ENCODE measurements at regions not wholly inside any gene's neighbourhood (a gene's known extent, or its start where the extent isn't known, plus 50 kb on each side); places are given as distances from the start of the nearest gene placed in this dataset.

DNA sequence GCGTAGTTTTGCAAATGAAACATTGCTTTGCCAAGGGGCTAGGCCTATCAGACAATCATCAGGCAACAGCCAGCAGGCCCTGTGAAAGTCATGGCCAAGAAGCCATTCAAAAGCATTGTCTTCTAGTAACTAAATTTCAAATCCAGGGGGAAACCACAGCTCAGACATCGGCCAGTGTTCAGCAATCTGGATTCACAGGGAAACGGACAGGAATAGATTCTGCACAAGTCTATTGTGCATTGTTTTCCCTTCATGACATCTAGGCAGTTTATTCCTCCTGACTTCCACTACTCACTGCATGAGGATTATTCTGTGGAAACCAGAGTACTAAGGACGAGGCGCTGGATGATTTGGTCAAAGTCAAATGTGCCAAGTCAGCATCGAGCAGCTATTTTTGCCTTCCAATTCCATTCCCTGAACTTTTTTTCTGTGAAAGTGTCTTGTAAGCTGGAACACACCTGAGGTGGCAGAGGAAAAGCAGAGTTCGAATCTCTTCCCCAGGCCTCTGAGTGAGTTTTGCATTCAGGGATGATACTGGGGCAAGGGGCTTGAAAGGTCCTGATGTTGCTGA, 75.4 kb downstream of the VCPKMT start:
- no peak for DNase-seq

DNA sequence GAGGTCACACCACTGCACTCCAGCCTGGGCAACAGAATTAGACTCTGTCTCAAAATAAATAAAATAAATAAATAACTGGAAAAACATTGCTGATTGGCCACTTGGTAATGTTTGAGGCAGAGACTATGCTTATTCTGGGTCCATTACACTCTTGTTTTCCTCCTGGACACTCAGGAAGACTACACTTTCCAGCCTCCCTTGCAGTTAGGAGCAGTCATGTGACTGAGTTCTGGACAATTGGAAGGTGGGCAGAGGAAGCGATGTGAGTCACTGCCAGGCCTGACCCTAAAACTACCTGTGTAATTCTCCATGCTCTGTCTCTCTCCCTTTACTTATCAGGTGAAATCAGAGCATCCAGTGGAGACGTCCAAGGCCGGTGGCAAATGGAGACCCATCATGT, 74.4 kb downstream of the VCPKMT start:
- DNase-seq = no peak

GRCh38 chr14:50044042-50044651, 72.2 kb downstream of the VCPKMT start:
- no peak for DNase-seq

- no peak for DNase-seq
Measured at GRCh38 chr14:50045039-50045711, 71.2 kb downstream of the VCPKMT start.

DNA sequence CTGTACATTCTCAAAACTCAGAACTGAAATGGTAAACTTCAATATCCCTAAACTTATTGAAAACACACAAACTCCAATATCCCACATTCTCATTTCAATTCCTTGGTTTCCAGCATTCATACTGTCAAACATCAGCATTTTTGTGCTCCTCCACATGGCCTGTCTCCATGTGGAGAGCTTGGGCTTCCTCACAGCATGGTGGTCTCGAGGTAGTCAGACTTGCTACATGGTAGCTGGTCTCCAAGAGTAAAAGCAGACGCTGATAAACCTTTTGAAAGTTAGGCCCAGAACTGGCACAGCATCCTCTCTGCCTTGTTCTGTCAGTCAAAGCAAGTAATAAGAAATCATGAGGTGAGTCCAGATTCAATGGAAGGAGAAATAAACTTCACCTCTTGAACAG, 70.5 kb downstream of the VCPKMT start:
- no peak for DNase-seq

DNA sequence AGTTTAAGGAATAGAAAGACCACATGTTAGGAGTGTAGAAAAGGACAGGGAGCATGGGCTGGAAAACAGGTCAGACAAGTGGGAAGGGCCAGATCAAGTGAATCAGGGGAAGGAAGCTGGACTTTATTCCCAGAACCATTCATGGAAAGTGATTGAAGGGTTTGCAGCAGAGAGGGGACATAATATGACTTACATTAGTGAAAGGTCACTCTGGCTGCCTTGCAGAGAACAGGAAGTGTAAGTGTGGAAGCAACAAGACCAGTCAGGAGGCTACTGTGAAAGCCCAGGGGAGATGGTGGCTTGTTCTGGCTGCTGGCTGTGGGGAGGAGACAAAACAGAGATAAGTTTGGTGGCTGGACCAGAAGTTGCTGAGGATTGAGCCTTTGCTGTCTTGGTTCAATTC, 69.1 kb downstream of the VCPKMT start:
- no peak for DNase-seq

GRCh38 chr14:50049093-50049492, 67.3 kb downstream of the VCPKMT start:
- DNase-seq = no peak

- no peak for DNase-seq
Measured at GRCh38 chr14:50049703-50050570, 66.4 kb downstream of the VCPKMT start.

DNA sequence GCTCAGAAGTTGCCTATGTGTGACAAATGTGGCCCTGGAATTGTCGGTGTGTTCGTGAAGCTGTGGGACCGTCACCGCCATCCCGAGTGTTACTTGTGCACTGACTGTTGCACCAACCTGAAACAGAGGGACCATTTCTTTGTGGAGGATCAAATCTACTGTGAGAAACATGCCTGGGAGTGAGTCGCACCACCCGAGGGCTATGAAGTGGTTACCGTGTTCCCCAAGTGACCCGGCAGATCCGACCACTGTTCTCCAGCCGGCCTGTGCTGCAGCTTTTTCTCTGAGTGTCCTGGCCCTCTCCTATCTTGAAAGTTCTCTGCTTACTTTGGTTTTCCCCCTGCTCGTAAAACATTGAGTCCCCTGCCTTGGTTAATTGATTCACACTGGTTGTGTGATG, 65.3 kb downstream of the VCPKMT start:
- DNase-seq = no peak

- DNase-seq = no peak
Measured at GRCh38 chr14:50051706-50052105, 64.7 kb downstream of the VCPKMT start.

DNA sequence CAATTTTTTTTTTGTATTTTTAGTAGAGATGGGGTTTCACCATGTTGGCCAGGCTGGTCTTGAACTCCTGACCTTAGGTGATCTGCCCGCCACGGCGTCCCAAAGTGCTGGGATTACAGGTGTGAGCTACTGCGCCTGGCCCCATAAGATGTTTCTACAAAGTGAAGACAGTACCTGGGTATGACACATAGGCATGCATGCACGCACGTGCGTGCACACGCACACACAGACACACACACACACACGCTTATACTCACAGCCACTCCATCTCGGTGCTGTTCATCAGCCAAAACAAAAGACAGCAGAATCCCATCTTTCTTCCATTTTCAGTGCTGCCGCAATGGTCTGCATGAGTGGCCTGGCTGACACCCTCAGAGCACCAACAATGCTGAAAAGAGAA, 63.9 kb downstream of the VCPKMT start:
- no peak for DNase-seq

- no peak for DNase-seq
Measured at GRCh38 chr14:50053935-50054334, 62.4 kb downstream of the VCPKMT start.

DNA sequence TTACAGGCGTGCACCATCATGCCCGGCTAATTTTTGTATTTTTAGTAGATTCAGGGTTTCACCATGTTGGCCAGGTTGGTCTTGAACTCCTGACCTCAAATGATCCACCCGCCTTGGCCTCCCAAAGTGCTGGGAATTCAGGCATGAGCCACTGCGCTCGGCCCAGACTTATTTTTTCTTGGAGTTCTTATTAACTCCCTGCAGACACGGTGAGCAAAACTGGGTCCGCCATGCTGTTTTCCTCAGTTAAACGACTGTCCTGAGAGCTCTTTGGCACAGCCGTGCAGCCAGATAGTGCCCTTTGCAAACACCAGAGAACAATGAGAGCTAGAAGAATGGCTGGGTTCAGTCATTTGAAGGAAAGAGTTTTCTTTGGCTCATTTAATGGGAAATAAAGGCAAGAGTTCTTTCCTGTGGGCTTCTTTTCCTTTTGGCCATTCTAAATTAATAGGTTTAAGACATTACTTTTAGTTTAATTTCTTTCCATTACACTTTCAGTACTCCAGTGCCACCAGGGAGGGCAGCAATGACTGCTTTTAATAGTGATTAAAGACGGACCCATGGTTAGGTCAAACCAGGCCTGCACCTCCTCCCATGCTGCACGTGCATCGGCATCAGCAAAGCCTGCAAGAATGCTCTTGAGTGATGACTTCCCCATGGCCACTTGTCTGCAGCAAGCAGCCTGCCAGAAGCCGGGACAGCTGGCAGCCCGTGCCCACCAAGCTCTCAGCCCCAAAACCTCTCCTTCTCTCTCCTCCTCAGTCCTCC, 60.7 kb downstream of the VCPKMT start:
- DNase-seq = no peak

DNA sequence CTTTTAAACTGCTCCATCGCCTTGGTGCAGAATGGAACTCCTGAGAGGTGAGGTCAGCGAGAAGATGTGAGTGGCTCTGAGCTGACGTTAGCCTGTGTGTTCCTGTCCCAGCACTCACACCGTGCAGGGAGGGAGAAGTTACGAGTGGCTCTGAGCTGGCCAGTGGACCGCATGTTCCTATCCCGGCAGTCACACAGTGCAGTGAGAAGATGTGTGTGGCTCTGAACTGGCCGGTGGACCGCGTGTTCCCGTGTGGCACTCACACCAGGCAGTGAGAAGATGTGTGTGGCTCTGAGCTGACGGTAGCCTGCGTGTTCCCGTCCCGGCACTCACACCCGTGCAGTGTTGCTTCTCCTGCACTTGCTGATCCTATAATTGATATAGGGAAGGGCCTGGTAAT, 59.9 kb downstream of the VCPKMT start:
- no peak for DNase-seq

DNA sequence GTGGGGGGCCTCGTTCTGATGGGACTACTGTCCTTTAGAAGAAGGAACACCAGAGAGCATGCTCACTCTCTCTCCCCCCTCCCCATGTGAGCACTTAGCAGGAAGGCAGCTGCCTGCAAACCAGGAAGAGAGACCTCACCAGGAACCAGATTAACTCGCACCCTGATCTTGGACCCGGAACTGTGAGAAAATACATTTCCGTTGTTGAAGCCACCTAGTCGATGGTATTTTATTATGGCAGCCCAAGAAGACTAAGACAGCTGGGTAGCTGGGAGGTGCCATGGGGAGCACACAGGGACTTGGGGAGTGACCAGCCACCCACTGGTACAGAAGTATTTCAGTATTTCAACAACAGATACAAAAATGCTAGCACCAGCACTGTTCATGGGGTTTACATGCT, 59.0 kb downstream of the VCPKMT start:
- no peak for DNase-seq

- DNase-seq = no peak
Measured at GRCh38 chr14:50058113-50058512, 58.3 kb downstream of the VCPKMT start.
